ENCODE measurements at regions not wholly inside any gene's neighbourhood (a gene's known extent, or its start where the extent isn't known, plus 50 kb on each side); places are given as distances from the start of the nearest gene placed in this dataset.

- TF ChIP-seq ATF2 (IDR thresholded peaks at IDR 0.05; ENCODE audit: low read length) (no peak), CEBPB (IDR thresholded peaks at IDR 0.05; ENCODE audit: low read depth, low read length) (no peak), MAFK (IDR thresholded peaks at IDR 0.05; ENCODE audit: low read depth, low read length) (no peak)
These were observed 393.7 kb downstream of the STK39 start (continued) for GRCh38 chr2:167853717-167854116.
